ENCODE measurements at regions not wholly inside any gene's neighbourhood (a gene's known extent, or its start where the extent isn't known, plus 50 kb on each side); places are given as distances from the start of the nearest gene placed in this dataset.

DNA sequence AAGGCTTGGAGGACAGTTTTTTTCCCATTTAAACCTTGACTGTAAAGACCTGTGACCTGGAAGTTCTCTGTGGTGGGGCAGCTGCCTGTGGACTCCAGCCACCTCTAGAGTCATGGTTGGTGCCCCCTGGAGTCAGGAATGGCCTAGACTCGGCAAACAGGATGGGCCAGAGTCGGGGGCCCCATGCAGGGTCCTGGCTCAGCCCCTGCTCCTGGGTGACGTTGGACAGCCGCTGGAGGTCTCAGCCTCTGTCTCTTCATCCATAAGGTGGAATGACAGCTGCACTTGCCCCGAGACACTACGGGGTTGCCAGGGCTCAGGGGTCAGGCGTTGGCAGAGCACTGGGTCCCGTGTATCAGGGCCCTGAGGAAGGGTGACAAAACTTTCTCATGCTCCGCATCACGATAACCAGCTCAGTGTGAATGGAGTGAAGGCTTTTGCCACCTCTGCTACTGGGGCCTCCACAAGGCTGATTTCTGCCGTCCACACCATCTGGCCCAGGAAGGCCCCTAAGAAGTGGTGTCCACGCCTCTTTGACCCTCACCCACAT lies 58.5 kb upstream of the TTC34 start:
- Histone ChIP-seq H3K9me3 (ENCODE audit: control insufficient read depth, insufficient read depth, low read length) (peaks cover 36% of the 10 kb centered on the region), H3K9me2 (replicated peaks; ENCODE audit: control insufficient read depth, low read length) (no peaks in the 10 kb centered on the region), H3K4me3 (ENCODE audit: low read length) (no peak overlapping the region), H3K79me2 (ENCODE audit: control insufficient read depth, low read length) (no peaks in the 10 kb centered on the region), H3K4me2 (ENCODE audit: low read length) (no peak overlapping the region), H3K4me1 (ENCODE audit: control insufficient read depth, low read length) (no peaks in the 10 kb centered on the region), H4K20me1 (ENCODE audit: control insufficient read depth, insufficient read depth, low read depth, low read length) (no peaks in the 10 kb centered on the region), H3F3A (ENCODE audit: control insufficient read depth, insufficient read depth) (0 out of 2 replicates have a peak, but pooled peaks cover 5% of the 10 kb centered on the region), H3K36me3 (ENCODE audit: control insufficient read depth, low read length) (no peaks in the 10 kb centered on the region), H3K27me3 (ENCODE audit: control insufficient read depth, low read length) (no peaks in the 10 kb centered on the region), H3K27ac (ENCODE audit: low read depth, low read length) (no peak overlapping the region)
- TF ChIP-seq EZH2phosphoT487 (IDR thresholded peaks at IDR 0.05; ENCODE audit: borderline replicate concordance, low read length): no peak
- TF ChIP-seq, protein P1, sequence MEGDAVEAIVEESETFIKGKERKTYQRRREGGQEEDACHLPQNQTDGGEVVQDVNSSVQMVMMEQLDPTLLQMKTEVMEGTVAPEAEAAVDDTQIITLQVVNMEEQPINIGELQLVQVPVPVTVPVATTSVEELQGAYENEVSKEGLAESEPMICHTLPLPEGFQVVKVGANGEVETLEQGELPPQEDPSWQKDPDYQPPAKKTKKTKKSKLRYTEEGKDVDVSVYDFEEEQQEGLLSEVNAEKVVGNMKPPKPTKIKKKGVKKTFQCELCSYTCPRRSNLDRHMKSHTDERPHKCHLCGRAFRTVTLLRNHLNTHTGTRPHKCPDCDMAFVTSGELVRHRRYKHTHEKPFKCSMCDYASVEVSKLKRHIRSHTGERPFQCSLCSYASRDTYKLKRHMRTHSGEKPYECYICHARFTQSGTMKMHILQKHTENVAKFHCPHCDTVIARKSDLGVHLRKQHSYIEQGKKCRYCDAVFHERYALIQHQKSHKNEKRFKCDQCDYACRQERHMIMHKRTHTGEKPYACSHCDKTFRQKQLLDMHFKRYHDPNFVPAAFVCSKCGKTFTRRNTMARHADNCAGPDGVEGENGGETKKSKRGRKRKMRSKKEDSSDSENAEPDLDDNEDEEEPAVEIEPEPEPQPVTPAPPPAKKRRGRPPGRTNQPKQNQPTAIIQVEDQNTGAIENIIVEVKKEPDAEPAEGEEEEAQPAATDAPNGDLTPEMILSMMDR (IDR thresholded peaks at IDR 0.05; ENCODE audit: low read depth, low read length, poor library complexity, severe bottlenecking): no peak

DNA sequence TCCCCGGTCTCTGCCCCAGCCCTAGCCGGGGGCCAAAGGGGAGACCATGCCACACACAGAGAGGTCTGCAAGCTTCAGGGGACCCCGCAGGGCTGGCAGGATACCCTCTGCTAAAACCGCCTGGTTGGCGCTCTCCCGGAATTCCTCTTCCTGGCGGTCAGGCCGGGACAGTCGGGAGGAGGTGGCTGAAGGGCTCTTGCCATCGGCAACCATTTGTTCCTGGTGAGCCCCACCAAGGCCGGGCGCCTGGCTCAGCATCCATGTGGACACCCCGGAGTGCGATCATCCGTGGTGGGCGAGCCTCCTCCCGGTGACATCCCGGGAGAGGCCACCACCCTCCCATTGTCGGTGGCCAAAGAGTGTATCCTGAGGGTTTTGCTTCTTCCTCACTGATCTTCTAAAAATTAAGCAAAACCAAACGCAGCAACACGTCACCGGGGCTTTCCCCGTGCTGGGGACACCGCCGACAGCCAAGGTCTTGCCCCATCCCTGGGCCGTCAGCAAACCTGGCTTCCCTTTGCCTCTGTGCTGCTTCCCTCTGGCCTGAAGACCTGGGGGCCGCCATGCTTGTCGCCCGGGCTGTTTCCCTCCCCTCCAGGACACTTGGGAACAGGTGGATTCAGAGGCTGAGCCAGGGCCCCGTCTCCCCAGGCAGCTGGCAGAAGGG lies 59.1 kb upstream of the TTC34 start:
- H3K27ac ChIP-seq (ENCODE audit: low read depth, low read length): no peak overlapping the region
- H3K4me2 ChIP-seq (ENCODE audit: low read length): no peak overlapping the region
- H3K79me2 ChIP-seq (ENCODE audit: control insufficient read depth, low read length): no peaks in the 10 kb centered on the region
- H3F3A ChIP-seq (ENCODE audit: control insufficient read depth, insufficient read depth): 0 out of 2 replicates have a peak, but pooled peaks cover 5% of the 10 kb centered on the region
- peaks cover 36% of the 10 kb centered on the region for H3K9me3 ChIP-seq (ENCODE audit: control insufficient read depth, insufficient read depth, low read length)
- no peaks in the 10 kb centered on the region for H4K20me1 ChIP-seq (ENCODE audit: control insufficient read depth, insufficient read depth, low read depth, low read length)
- H3K36me3 ChIP-seq (ENCODE audit: control insufficient read depth, low read length): no peaks in the 10 kb centered on the region
- no peak for TF ChIP-seq EZH2phosphoT487 (IDR thresholded peaks at IDR 0.05; ENCODE audit: borderline replicate concordance, low read length)
- TF ChIP-seq, protein P1 (IDR thresholded peaks at IDR 0.05; ENCODE audit: low read depth, low read length, poor library complexity, severe bottlenecking): no peak
- no peaks in the 10 kb centered on the region for H3K9me2 ChIP-seq (replicated peaks; ENCODE audit: control insufficient read depth, low read length)
- H3K4me1 ChIP-seq (ENCODE audit: control insufficient read depth, low read length): no peaks in the 10 kb centered on the region
- H3K4me3 ChIP-seq (ENCODE audit: low read length): no peak overlapping the region
- H3K27me3 ChIP-seq (ENCODE audit: control insufficient read depth, low read length): no peaks in the 10 kb centered on the region

DNA sequence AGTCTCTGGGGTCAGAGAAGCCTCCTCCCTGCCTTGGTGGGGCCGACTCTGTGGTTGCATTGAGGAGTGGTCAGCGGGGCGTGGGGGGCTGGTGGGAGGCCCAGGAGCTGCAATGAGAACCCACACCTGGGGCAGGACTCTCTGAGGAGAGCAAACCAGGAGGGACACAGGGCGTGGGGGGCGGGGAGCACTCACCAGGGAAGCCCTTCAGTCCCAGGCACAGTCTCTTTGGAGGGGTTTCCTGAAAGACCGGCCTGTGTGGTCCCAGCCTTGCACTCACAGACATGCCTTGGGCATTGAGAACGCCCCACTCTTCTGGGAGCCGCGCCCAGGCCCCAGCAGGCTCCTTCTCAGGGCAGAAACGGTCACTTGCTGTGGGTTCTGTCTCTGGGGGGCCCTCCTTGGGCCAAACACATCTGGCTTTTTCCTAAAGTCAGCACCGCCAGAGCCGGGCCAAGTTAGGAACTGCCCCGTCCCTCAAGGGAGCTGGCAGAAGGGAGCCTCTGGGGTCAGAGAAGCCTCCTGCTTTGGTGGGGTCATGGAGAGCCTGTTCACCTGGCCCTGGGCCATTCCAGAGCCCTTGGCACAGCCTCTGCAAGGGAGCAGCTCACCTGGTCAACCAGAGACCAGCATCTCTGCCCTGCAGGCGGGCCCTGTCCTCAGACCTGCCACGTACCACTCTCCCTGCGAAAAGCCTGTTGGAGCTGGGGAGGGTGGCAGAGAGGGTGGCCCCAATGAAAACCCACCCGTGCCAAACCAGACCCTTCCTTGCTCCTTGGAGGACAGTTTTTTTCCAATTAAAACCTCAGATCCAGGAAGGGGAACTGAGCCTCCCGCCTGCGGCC lies 59.9 kb upstream of the TTC34 start:
- Histone ChIP-seq H3K9me3 (ENCODE audit: control insufficient read depth, insufficient read depth, low read length) (peaks cover 31% of the 10 kb centered on the region), H3K9me2 (replicated peaks; ENCODE audit: control insufficient read depth, low read length) (no peaks in the 10 kb centered on the region), H3K4me3 (ENCODE audit: low read length) (no peak overlapping the region), H3K27ac (ENCODE audit: low read depth, low read length) (no peak overlapping the region), H3K4me1 (ENCODE audit: control insufficient read depth, low read length) (no peaks in the 10 kb centered on the region), H3K27me3 (ENCODE audit: control insufficient read depth, low read length) (no peaks in the 10 kb centered on the region), H3F3A (ENCODE audit: control insufficient read depth, insufficient read depth) (0 out of 2 replicates have a peak, but pooled peaks cover 5% of the 10 kb centered on the region), H3K36me3 (ENCODE audit: control insufficient read depth, low read length) (no peaks in the 10 kb centered on the region), H4K20me1 (ENCODE audit: control insufficient read depth, insufficient read depth, low read depth, low read length) (no peaks in the 10 kb centered on the region), H3K79me2 (ENCODE audit: control insufficient read depth, low read length) (no peaks in the 10 kb centered on the region), H3K4me2 (ENCODE audit: low read length) (no peak overlapping the region)
- TF ChIP-seq, protein P1 (IDR thresholded peaks at IDR 0.05; ENCODE audit: low read depth, low read length, poor library complexity, severe bottlenecking): no peak
- no peak for TF ChIP-seq EZH2phosphoT487 (IDR thresholded peaks at IDR 0.05; ENCODE audit: borderline replicate concordance, low read length)

Data from DOHH2 (cell line).